GM12878 (cell line): ENCODE measurements at regions not wholly inside any gene's neighbourhood (a gene's known extent, or its start where the extent isn't known, plus 50 kb on each side); places are given as distances from the start of the nearest gene placed in this dataset.
"Not testable (repeated sequence)": the region's sequence is repeated elsewhere in the genome, so short reads cannot be mapped to it uniquely, and the experiment has no call there.

Source experiments
- ATAC-seq: fragments of 200-7000 bp; cut with Tn5 transposase; 3 replicates; pipeline ENCODE4 v1.9.1; 2020; ENCODE audit warnings: mild to moderate bottlenecking, moderate library complexity
- BruUV-seq: library from RNA; stranded (reverse); fragments of 400-500 nt; replicated peaks from 2 replicates; lab custom pipeline; 2021; lab: Mats Ljungman, UMichigan
- CTCF ChIA-PET: fragments of 300-600 bp; sonication (Branson Sonifier 250); formaldehyde crosslinking; extraction: SDS; loops from one replicate; lab custom pipeline; 2021; ENCODE audit warnings: inconsistent platforms; lab: Yijun Ruan, JAX
- POLR2A ChIA-PET: fragments of 350-600 bp; formaldehyde crosslinking; extraction: SDS; loops from one replicate; lab custom pipeline; 2021; ENCODE audit warnings: inconsistent platforms; lab: Charles Lee
- RAD21 ChIA-PET: fragments of 300-600 bp; sonication (Branson Sonifier 250); formaldehyde crosslinking; loops from one replicate; lab custom pipeline; 2023; ENCODE audit warnings: antibody characterized with exemption; ENCODE audit not compliant: unreplicated experiment; lab: Charles Lee
- SMC1A ChIA-PET: fragments of 300-600 bp; sonication (Branson Sonifier 250); formaldehyde crosslinking; loops from one replicate; lab custom pipeline; 2023; ENCODE audit not compliant: unreplicated experiment, uncharacterized antibody; lab: Charles Lee
- DNase-seq: peaks from one replicate; pipeline ENCODE4 v3.0.0-alpha.2; 2011; ENCODE audit warnings: low read depth, low spot score
- FAIRE-seq: peaks from 3 replicates; lab custom pipeline; 2011; peaks lifted over from hg19 to GRCh38; lab: Jason Lieb, UNC
- H2AFZ ChIP-seq: 2 replicates; pipeline ENCODE4 v1.6.0; 2011; ENCODE audit warnings: low read depth, low read length, control low read depth; ENCODE audit not compliant: control insufficient read depth
- H3K27ac ChIP-seq: 2 replicates; pipeline ENCODE4 v1.5.1; 2011; ENCODE audit warnings: control low read depth; ENCODE audit not compliant: control insufficient read depth, insufficient read depth
- H3K27me3 ChIP-seq, 2 experiments: replicated peaks in 1 of 2; 2 replicates each; pipeline versions ENCODE4 v1.6.0 to v1.6.1; 2011; ENCODE audit warnings: low read length in 1 of 2; ENCODE audit not compliant: control insufficient read depth in 2 of 2, insufficient read depth in 2 of 2
- H3K36me3 ChIP-seq, 2 experiments: 2 replicates each; pipeline ENCODE4 v1.5.1; 2011; ENCODE audit warnings: low read length in 1 of 2; ENCODE audit not compliant: control insufficient read depth in 2 of 2, insufficient read depth in 2 of 2
- H3K4me1 ChIP-seq: 2 replicates; pipeline ENCODE4 v1.6.1; 2011; ENCODE audit warnings: mild to moderate bottlenecking, low read length, moderate library complexity, mixed read lengths; ENCODE audit not compliant: control insufficient read depth, insufficient read depth
- H3K4me2 ChIP-seq: 2 replicates; pipeline ENCODE4 v1.6.0; 2011; ENCODE audit warnings: control low read depth; ENCODE audit not compliant: control insufficient read depth, insufficient read depth
- H3K4me3 ChIP-seq: fragments of 200-600 bp; sonication (generic); 2 replicates; pipeline ENCODE4 v1.5.1; 2016
- H3K79me2 ChIP-seq: 2 replicates; pipeline ENCODE4 v1.6.0; 2011; ENCODE audit warnings: low read length; ENCODE audit not compliant: control insufficient read depth, insufficient read depth
- H3K9ac ChIP-seq: 2 replicates; pipeline ENCODE4 v1.8.0; 2011; ENCODE audit warnings: low read length, control low read depth, mixed read lengths; ENCODE audit not compliant: control insufficient read depth, insufficient read depth
- H3K9me3 ChIP-seq: replicated peaks from 3 replicates; pipeline ENCODE4 v1.5.1; 2011; ENCODE audit warnings: mild to moderate bottlenecking, low read length; ENCODE audit not compliant: control insufficient read depth, insufficient read depth
- H4K20me1 ChIP-seq: 2 replicates; pipeline ENCODE4 v1.6.0; 2011; ENCODE audit not compliant: control insufficient read depth, insufficient read depth
- E2F8 ChIP-seq: fragments of 450-650 bp; IDR thresholded peaks from 2 replicates; pipeline ENCODE4 v1.6.1; 2018; ENCODE audit warnings: mild to moderate bottlenecking, low read depth, moderate library complexity; ENCODE audit not compliant: partially characterized antibody
- ETV6 ChIP-seq, 2 experiments: fragments of 450-650 bp in 1 of 2; IDR thresholded peaks in 1 of 2; conservative IDR thresholded peaks in 1 of 2; 2 replicates each; pipeline ENCODE4 v1.6.1; 2014; ENCODE audit warnings: antibody characterized with exemption in 1 of 2, borderline replicate concordance in 1 of 2, low read depth in 1 of 2, mild to moderate bottlenecking in 1 of 2, moderate library complexity in 1 of 2
- ZNF622 ChIP-seq: fragments of 450-650 bp; IDR thresholded peaks from 2 replicates; pipeline ENCODE4 v1.6.1; 2017; ENCODE audit warnings: mild to moderate bottlenecking, inconsistent platforms
- WGBS: methylation state at CpG from one replicate; pipeline ENCODE4 v1.1.6; 2016; ENCODE audit warnings: low lambda C conversion rate; ENCODE audit not compliant: insufficient replicate concordance, insufficient coverage; ENCODE audit errors: missing lambda C conversion rate; 5-methylcytosine and 5-hydroxymethylcytosine counted together
- in situ Hi-C: fragments of 300-500 bp; cut with MboI; formaldehyde crosslinking; loops from 9 replicates; pipeline ENCODE4 v1.14.3; 2018; ENCODE audit warnings: mixed read lengths
- intact Hi-C: fragments of 100-400 bp; cut with micrococcal nuclease; formaldehyde crosslinking; loops from one replicate; pipeline ENCODE4 v1.14.2; 2022; ENCODE audit not compliant: unreplicated experiment

- Histone ChIP-seq H3K36me3 (no peaks in the 10 kb centered on the region), H3K4me1 (no peaks in the 10 kb centered on the region), H3K27ac (no peak overlapping the region), H3K9me3 (no peaks in the 10 kb centered on the region), H4K20me1 (no peaks in the 10 kb centered on the region), H3K27me3 (no peaks in the 10 kb centered on the region), H3K9ac (no peak overlapping the region), H2AFZ (no peak overlapping the region), H3K4me2 (no peak overlapping the region), H3K4me3 (no peak overlapping the region), H3K79me2 (no peaks in the 10 kb centered on the region)
- ChIA-PET POLR2A (no interaction called here), SMC1A (no interaction called here), RAD21 (no interaction called here), CTCF (interaction anchor here (1.0 kb wide), 1 partner anchor 46 kb away, joined by 3 read pairs; no protein-coding TSS in a partner anchor)
- 61% methylated on average over 20 of the region's 20 CpGs for WGBS
- no peak for DNase-seq
- no peak for ATAC-seq
- no peak for TF ChIP-seq ETV6 (conservative IDR thresholded peaks at IDR 0.05 in 1 of 2, IDR thresholded peaks at IDR 0.05 in 1 of 2; ENCODE audit: borderline replicate concordance in 1 of 2, low read depth in 1 of 2)
- no peak for TF ChIP-seq E2F8
- no peak for TF ChIP-seq ZNF622
- no peak for FAIRE-seq
- intact Hi-C loops: no loop called here
- in situ Hi-C loops: no loop called here
- BruUV-seq: no TSS peak
These were observed 148.6 kb downstream of the IGLL1 start for GRCh38 chr22:23431337-23432072.

- RAD21 ChIA-PET: not testable (repeated sequence)
- 52% methylated on average over 5 of the region's 5 CpGs for WGBS
These were observed 155.5 kb downstream of the IGLL1 start for GRCh38 chr22:23424551-23425068.

More at GRCh38 chr22:23424551-23425068, 155.5 kb downstream of the IGLL1 start:
- H3K4me2 ChIP-seq, H3K4me3 ChIP-seq, ATAC-seq, H2AFZ ChIP-seq, H4K20me1 ChIP-seq, FAIRE-seq, SMC1A ChIA-PET, intact Hi-C loops, DNase-seq, POLR2A ChIA-PET, H3K27me3 ChIP-seq, H3K79me2 ChIP-seq, H3K36me3 ChIP-seq, H3K4me1 ChIP-seq, in situ Hi-C loops, H3K27ac ChIP-seq, BruUV-seq, H3K9ac ChIP-seq, H3K9me3 ChIP-seq: not testable (repeated sequence)
- CTCF ChIA-PET: interaction anchor here (0.6 kb wide), 1 partner anchor 272 kb away, joined by 3 read pairs; no protein-coding TSS in a partner anchor
